ENCODE measurements at regions not wholly inside any gene's neighbourhood (a gene's known extent, or its start where the extent isn't known, plus 50 kb on each side); places are given as distances from the start of the nearest gene placed in this dataset.
"Not testable (repeated sequence)": the region's sequence is repeated elsewhere in the genome, so short reads cannot be mapped to it uniquely, and the experiment has no call there.

- DNase-seq (ENCODE audit: low spot score): peak; percentile 22
Observed at GRCh38 chr21:16418642-16419041, 688.9 kb downstream of the USP25 start.

DNA sequence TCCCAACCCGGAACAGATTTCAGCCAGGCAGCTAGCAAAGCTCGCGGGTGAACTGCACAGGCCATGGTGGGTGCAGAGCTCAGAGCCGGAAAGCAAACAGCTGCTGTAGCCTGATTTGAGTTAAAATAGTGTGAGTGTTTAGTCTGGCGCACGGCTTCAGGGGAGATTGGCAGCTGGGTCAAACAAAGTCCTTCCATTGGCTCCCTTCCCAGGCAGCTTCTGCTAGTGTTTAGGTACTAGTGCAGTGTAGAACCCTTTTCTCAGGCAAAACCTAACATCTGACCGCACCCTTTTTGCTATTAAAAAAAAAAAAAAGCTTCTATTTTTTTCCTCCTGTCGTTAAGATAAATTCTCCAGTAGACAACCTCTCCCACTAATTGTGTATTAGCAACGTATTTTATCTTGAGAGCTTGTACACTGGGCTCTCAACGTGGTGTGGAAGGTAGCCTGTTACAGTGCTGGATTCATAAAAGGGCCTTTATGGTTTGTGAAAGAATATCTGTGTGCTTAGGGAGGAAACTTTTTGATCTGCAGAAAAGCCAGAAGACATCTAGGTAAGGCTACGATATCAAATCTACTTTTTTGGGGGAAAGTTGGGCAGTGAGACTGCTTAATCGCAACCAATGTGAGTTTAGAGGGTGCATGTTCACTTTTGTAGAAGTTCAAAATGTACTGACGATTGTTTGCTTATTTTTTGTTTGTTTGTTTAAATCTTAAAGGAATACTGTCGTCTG lies 689.6 kb downstream of the USP25 start:
- peak; percentile 83 for DNase-seq (ENCODE audit: low spot score)

DNA sequence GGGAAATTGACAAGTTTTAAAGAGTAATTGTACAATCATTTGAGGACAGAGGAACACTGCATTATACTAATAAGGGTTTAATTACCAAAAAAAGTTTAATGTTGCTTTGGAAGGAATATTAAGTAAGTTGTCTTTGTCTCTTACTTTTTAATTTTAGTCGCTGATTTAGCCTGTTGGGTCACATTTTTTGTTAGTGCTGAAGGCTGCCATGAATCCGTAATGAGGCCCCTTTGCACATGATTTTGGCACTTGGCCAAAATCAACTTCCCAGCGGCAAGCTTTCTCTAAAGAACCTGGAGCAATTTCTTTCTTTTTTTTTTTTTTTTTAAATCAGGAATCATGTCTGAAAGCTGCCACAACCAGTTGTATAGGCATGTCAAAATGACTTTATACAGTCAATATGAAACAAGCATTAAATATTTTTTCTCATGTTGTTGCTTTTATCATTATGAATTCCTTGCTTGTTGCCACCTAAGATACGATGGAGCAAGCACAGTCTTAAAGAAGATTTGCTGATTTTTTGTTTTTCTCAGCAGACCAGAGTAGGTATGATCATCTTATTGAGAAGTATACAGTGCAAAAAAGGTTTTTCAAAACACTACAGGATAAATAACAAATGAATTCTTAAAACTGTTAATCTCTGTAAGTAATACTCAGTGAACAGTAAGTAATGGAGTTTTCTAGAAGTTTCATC lies 690.4 kb downstream of the USP25 start:
- DNase-seq (ENCODE audit: low spot score): peak; percentile 70

- peak; percentile 23 for DNase-seq (ENCODE audit: low spot score)
Observed at GRCh38 chr21:16421007-16421406, 691.2 kb downstream of the USP25 start.

- peak; percentile 26 for DNase-seq (ENCODE audit: low spot score)
Observed at GRCh38 chr21:16421965-16422364, 692.2 kb downstream of the USP25 start.

DNA sequence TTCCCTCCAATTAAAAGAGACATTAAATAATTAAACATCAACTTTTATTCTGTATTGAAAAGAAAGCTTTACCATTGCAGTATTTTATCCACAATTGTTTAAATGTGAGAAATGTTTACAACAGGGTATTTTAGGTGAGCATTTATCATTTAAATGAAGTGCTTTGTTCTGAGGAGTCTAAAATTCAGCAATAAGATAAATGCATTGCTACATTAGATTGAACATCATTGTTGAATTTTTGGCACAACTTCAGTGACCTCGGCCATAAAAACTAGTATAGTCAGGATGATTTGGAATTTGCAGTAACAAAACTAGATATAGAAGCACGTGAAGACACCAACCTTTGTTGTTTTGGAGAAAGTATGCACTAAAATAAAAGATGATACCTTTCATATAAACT lies 692.9 kb downstream of the USP25 start:
- peak; percentile 46 for DNase-seq (ENCODE audit: low spot score)

DNA sequence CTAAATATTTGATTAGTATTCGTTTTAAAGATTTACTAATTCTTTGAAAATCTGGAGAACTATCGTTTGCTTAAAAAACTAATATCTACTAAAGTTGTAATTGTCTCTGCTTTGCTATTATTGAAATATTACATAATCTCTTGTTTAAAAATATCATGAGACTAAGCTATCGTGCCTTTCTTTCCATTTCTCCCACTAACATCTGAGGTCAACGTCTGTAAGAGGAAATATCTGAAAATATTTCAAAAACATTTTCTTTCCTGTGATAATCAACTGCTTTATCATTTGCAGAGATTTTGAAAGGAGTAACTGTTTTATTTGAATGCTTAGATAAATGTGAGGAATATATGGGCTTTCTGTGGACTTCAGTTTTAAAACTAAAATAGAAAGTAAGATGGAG lies 694.1 kb downstream of the USP25 start:
- DNase-seq (ENCODE audit: low spot score): peak; percentile 6

- DNase-seq (ENCODE audit: low spot score): peak; percentile 62
Observed at GRCh38 chr21:16424331-16424751, 694.6 kb downstream of the USP25 start.

DNA sequence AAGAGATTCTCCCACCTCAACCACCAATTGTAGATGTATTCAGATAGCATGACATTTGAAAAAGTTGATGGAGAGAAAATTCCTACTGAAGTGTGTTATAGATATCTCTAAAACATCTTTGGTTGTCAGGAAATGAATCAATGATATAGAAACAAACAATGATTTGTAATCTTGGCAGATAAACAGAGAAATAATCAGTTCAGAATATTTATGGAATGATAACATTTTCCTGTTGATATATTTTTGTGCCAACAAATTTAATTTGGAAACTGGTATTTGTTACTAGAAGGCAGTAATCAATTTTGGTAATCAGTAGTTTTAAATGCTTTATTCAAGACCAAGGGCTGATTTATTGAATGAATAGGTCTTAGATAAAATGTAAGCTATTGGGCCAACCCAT lies 695.6 kb downstream of the USP25 start:
- DNase-seq (ENCODE audit: low spot score): no peak

GRCh38 chr21:16426936-16427335 lies 697.2 kb downstream of the USP25 start:
- DNase-seq (ENCODE audit: low spot score): no peak

DNA sequence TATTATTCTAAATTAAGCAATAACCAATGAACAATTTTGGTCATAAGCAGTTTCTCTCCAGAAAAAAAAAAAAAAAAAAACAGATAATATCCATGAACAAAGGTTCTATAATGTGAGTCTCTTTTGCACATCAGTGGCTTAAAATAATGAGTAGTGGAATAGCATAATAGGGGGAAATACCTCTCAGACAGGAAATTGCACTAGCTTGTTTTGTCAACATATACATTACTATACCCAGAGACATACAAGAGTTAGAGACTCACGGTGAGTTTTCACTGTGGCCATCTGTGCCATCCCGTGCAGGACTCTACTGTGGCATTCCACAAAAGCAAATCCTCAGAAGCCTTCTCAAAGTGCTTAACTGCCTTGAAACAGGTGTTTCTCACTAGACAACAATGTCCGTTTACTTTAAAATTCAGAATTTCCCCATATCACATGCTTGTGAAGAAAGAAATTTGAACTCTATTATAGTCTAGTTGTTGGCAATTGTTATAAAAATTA lies 697.9 kb downstream of the USP25 start:
- no peak for DNase-seq (ENCODE audit: low spot score)

GRCh38 chr21:16437586-16437985 lies 707.8 kb downstream of the USP25 start:
- DNase-seq (ENCODE audit: low spot score): no peak

- DNase-seq (ENCODE audit: low spot score): no peak
Observed at GRCh38 chr21:16438761-16439160, 709.0 kb downstream of the USP25 start.

DNA sequence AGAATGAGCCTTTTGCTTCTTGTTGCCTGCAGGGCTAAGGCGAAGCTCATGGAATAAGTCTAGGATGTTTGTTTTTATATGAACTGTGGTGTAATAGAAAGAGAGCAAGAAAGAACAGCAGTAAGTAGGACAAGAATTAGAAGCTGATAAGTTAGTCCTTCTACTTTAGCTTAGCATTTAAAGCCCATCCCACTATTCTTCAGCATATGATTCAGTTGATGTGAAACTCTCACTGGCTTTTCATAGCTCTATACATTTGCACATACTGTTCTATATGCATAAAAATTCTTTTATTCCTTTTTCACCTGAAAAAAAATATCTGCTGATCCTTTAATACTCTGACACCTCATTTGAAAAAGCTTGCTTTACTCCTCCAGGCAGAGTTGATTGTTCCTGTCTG lies 712.0 kb downstream of the USP25 start:
- no peak for DNase-seq (ENCODE audit: low spot score)

GRCh38 chr21:16454399-16454798 lies 724.6 kb downstream of the USP25 start:
- peak; percentile 16 for DNase-seq (ENCODE audit: low spot score)

DNA sequence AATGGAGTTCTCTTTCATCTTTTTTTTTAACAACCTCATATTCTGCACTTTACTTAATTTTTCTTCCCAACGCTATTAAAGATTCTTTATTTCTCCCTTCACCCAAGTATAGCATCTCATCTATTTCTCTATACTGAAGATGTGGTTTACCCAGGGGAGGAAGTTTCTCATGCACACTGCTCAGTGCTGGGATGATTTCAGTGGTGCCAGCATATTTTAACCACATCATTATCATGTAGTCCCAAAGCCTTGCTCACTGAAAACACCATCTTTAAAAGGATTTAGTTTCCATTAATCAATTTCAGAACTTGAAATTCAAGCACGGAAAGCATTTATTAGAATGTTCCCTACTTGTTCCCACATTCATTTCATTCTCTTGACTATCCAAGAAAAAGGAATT lies 725.7 kb downstream of the USP25 start:
- DNase-seq (ENCODE audit: low spot score): no peak

DNA sequence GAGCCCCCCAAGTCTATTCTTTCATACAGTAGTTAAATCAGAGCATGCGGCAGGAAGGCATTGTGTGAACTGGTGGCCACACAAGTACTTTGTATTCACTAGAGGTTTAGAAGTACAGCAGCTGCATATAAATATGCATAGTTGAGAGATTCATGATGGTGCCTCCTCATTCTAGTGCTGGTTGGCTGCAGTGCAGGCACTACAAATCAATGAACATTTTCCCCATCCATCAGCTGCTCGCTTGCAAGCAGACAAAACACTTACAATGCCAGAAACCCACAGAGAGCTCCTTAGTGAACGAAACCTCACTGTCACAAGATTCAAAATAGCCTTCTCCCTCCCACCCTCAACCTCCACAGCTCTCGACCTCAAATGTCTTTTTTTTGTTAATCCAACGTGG lies 726.2 kb downstream of the USP25 start:
- no peak for DNase-seq (ENCODE audit: low spot score)

- DNase-seq (ENCODE audit: low spot score): no peak
Observed at GRCh38 chr21:16457498-16457897, 727.7 kb downstream of the USP25 start.

- DNase-seq (ENCODE audit: low spot score): no peak
Observed at GRCh38 chr21:16460936-16461335, 731.2 kb downstream of the USP25 start.

DNA sequence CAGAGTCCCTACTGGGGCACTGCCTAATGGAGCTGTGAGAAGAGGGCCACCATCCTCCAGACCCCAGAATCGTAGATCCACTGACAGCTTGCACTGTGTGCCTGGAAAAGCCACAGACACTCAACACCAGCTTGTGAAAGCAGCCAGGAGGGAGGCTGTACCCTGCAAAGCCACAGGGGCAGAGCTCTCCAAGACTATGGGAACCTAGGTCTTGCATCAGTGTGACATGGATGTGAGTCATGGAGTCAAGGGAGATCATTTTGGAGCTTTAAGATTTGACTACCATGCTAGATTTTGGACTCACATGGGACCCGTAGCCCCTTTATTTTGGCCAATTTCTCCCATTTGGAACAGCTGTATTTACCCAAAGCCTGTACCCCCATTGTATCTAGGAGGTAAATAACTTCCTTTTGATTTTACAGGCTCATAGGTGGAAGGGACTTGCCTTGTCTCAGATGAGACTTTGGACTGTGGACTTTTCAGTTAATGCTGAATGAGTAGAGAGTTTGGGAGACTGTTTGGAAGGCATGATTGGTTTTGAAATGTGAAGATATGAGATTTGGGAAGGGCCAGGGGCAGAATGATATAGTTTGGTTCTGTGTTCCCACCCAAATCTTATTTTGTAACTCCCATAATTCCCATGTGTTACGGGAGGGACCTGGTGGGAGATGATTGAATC lies 734.6 kb downstream of the USP25 start:
- DNase-seq (ENCODE audit: low spot score): not testable (repeated sequence)

- no peak for DNase-seq (ENCODE audit: low spot score)
Observed at GRCh38 chr21:16468184-16468583, 738.4 kb downstream of the USP25 start.

- DNase-seq (ENCODE audit: low spot score): no peak
Observed at GRCh38 chr21:16473988-16474387, 744.2 kb downstream of the USP25 start.
